ENCODE measurements at regions not wholly inside any gene's neighbourhood (a gene's known extent, or its start where the extent isn't known, plus 50 kb on each side); places are given as distances from the start of the nearest gene placed in this dataset.
"Not testable (repeated sequence)": the region's sequence is repeated elsewhere in the genome, so short reads cannot be mapped to it uniquely, and the experiment has no call there.

GRCh38 chr7:81491573-81491972 lies 278.3 kb downstream of the HGF start:
- TF ChIP-seq CTCF (IDR thresholded peaks at IDR 0.05; ENCODE audit: low read depth, low read length, missing control alignments): no peak
- DNase-seq (ENCODE audit: low read depth): no peak
- no peak overlapping the region for H3K4me3 ChIP-seq (ENCODE audit: low read depth, low read length)
- in situ Hi-C loops (cut with HindIII; ENCODE audit: low sequenced_read_pairs): no loop called here

- in situ Hi-C loops (cut with HindIII; ENCODE audit: low sequenced_read_pairs): no loop called here
- TF ChIP-seq CTCF (IDR thresholded peaks at IDR 0.05; ENCODE audit: low read depth, low read length, missing control alignments): no peak
- no peak overlapping the region for H3K4me3 ChIP-seq (ENCODE audit: low read depth, low read length)
- DNase-seq (ENCODE audit: low read depth): no peak
These were observed 281.6 kb downstream of the HGF start for GRCh38 chr7:81488210-81488609.

GRCh38 chr7:81487516-81487915 lies 282.3 kb downstream of the HGF start:
- no peak for DNase-seq (ENCODE audit: low read depth)
- in situ Hi-C loops (cut with HindIII; ENCODE audit: low sequenced_read_pairs): no loop called here
- no peak overlapping the region for H3K4me3 ChIP-seq (ENCODE audit: low read depth, low read length)
- no peak for TF ChIP-seq CTCF (IDR thresholded peaks at IDR 0.05; ENCODE audit: low read depth, low read length, missing control alignments)

GRCh38 chr7:81484261-81484660 lies 285.6 kb downstream of the HGF start:
- in situ Hi-C loops (cut with HindIII; ENCODE audit: low sequenced_read_pairs): no loop called here
- H3K4me3 ChIP-seq (ENCODE audit: low read depth, low read length): no peak overlapping the region
- TF ChIP-seq CTCF (IDR thresholded peaks at IDR 0.05; ENCODE audit: low read depth, low read length, missing control alignments): no peak
- DNase-seq (ENCODE audit: low read depth): peak; percentile 90

GRCh38 chr7:81482600-81483186 lies 287.2 kb downstream of the HGF start:
- in situ Hi-C loops (cut with HindIII; ENCODE audit: low sequenced_read_pairs): no loop called here
- peak; percentile 21 for TF ChIP-seq CTCF (IDR thresholded peaks at IDR 0.05; ENCODE audit: low read depth, low read length, missing control alignments)
- no peak overlapping the region for H3K4me3 ChIP-seq (ENCODE audit: low read depth, low read length)
- DNase-seq (ENCODE audit: low read depth): peak; percentile 22

- no peak overlapping the region for H3K4me3 ChIP-seq (ENCODE audit: low read depth, low read length)
- no peak for DNase-seq (ENCODE audit: low read depth)
- in situ Hi-C loops (cut with HindIII; ENCODE audit: low sequenced_read_pairs): no loop called here
- no peak for TF ChIP-seq CTCF (IDR thresholded peaks at IDR 0.05; ENCODE audit: low read depth, low read length, missing control alignments)
These were observed 291.2 kb downstream of the HGF start for GRCh38 chr7:81478664-81479063.

GRCh38 chr7:81478201-81478600 lies 291.6 kb downstream of the HGF start:
- DNase-seq (ENCODE audit: low read depth); H3K4me3 ChIP-seq (ENCODE audit: low read depth, low read length); in situ Hi-C loops (cut with HindIII; ENCODE audit: low sequenced_read_pairs): not testable (repeated sequence)

Measured in astrocyte of the cerebellum (primary cell).